Central memory CD4-positive, alpha-beta T cell (primary cell): ENCODE measurements at regions not wholly inside any gene's neighbourhood (a gene's known extent, or its start where the extent isn't known, plus 50 kb on each side); places are given as distances from the start of the nearest gene placed in this dataset.

Experiments used
- DNase-seq: peaks from one replicate; pipeline ENCODE4 v3.0.0; 2022

GRCh38 chr5:2199697-2200096, 317.0 kb upstream of the IRX4 start:
- no peak for DNase-seq

- DNase-seq = no peak
Measured at GRCh38 chr5:2196989-2197619, 314.4 kb upstream of the IRX4 start.

DNA sequence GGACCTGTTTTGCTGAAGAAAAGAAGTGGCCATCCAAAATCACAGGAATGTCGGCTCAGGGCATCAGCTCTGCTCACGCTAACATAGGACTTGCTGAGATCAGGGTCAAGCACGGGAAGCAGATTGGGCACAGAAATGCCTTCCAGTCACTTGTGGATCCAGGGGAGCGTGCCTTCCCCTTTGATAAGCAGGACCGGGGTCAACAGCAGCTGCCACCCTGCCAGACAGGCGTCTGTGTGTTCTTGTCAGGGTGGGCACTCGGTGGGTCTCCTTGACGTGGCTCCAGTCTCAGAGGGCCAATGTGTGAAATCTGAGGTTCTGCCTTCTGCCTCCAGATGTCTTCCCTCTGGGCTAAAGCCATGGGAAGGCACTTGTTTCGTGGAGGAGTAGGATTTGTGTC, 313.7 kb upstream of the IRX4 start:
- no peak for DNase-seq

DNA sequence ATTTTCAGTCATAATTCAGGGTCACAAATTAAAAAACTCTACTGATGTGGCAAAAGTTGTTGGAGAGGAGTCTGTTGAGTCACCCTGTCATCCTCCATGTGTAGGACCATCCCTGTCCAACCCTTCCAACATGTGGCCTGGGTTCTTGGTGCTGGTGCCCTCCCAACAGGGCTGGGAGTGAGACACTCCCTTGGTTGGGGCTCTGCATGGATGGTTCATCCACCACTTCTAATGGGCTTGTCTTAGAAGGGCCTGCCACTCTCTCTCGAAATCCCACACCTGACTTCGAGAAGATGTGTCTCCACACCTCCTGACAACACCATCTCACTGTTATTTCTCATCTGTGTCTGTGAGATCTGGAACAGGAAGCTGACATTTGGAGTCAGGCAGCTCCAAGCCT, 312.2 kb upstream of the IRX4 start:
- DNase-seq = no peak

- no peak for DNase-seq
Measured at GRCh38 chr5:2194236-2194555, 311.5 kb upstream of the IRX4 start.

- DNase-seq = no peak
Measured at GRCh38 chr5:2193542-2194235, 311.0 kb upstream of the IRX4 start.

GRCh38 chr5:2193142-2193541, 310.4 kb upstream of the IRX4 start:
- no peak for DNase-seq

- DNase-seq = no peak
Measured at GRCh38 chr5:2192496-2192895, 309.8 kb upstream of the IRX4 start.

- DNase-seq = no peak
Measured at GRCh38 chr5:2191972-2192371, 309.2 kb upstream of the IRX4 start.

DNA sequence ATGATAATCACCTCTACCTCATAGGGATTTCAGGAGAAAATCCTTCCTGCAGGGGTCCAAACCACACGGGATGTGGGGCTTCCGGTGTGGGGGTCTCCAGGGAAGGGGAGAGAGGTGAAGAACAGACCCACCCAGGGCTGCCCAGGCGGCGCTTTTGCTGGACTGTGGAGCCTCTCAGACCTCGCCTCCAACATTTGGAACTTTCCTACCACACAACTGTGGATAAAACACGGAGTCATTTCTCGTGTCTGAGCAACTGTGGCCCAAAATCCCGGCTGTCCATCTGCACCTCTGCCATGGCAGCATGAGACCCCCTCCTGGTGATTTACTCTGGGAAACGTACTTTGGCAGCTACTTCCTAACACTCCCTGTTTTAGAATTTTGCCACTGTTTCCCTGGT, 307.8 kb upstream of the IRX4 start:
- DNase-seq = no peak

GRCh38 chr5:2188661-2189060, 305.9 kb upstream of the IRX4 start:
- no peak for DNase-seq

DNA sequence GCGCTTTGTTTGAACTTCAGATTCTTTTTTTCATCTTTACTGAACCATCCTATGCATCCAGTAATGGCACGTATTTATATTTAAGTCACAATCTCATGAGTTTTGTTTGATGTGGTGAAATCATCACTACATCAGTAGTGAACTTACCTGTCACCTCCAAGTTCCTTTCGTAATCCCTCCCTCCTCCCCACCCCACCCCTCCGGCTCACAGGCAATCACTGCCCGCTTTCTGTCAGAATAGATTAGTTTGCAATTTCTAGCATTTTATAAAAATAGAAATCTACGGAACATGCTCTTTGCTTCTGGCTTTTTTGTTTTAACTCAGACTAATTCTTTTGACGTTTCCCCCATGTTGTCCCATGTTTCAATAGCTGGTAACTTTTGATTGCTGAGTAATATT, 305.4 kb upstream of the IRX4 start:
- DNase-seq = no peak

GRCh38 chr5:2187687-2188086, 305.0 kb upstream of the IRX4 start:
- DNase-seq = no peak

DNA sequence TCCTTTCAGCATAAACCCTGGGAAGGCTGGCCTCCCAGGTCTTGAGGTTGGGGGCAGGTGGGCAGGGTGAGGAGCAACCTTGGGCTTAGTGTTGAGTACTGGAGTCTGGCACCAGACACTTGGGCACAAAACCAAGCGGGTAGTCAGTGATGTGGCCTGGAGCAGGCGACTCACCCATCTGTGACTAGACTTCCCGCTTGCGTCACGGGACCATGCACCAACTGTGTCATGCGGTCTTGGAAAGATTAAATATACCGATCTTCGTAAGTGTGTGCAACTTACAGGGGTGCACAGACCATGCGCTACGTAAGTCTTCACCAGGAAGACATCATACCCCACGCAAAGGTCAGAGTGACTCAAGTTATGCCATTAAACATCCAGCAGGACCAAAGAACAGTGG, 304.4 kb upstream of the IRX4 start:
- DNase-seq = no peak

GRCh38 chr5:2186472-2187015, 303.8 kb upstream of the IRX4 start:
- no peak for DNase-seq

GRCh38 chr5:2185646-2186471, 303.1 kb upstream of the IRX4 start:
- no peak for DNase-seq

GRCh38 chr5:2184563-2185540, 302.1 kb upstream of the IRX4 start:
- no peak for DNase-seq

GRCh38 chr5:2184026-2184366, 301.3 kb upstream of the IRX4 start:
- DNase-seq = no peak

GRCh38 chr5:2183154-2184025, 300.7 kb upstream of the IRX4 start:
- no peak for DNase-seq

DNA sequence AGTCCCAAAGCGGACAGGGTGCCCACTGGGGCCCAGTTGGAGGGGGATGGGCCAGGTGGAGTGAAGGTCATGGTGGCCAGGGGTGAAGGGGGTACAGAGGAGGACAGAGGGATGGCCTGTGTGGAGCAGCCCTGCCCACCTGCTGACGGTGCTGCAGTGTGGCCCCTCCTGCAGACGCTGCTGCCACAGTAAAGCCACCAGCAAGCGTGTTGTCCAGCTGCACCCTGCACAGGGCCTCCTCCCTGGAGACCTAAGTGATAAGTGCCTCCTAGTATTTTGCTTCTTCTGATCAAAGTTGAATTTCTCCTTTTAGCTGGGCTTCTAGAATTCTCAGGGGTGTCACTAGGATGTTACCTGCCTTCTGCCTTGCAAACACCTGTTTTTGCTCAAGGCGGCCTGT, 299.3 kb upstream of the IRX4 start:
- no peak for DNase-seq

- DNase-seq = no peak
Measured at GRCh38 chr5:2181557-2181956, 298.8 kb upstream of the IRX4 start.

GRCh38 chr5:2181149-2181548, 298.4 kb upstream of the IRX4 start:
- no peak for DNase-seq
